B cell (primary cell): ENCODE measurements at regions not wholly inside any gene's neighbourhood (a gene's known extent, or its start where the extent isn't known, plus 50 kb on each side); places are given as distances from the start of the nearest gene placed in this dataset.

Experiments
- ATAC-seq: fragments of 200-7000 bp; cut with Tn5 transposase; one replicate; pipeline ENCODE4 v1.10.0; 2021; ENCODE audit warnings: low read depth, mild to moderate bottlenecking, moderate number of reproducible peaks, moderate library complexity
- CTCF ChIA-PET: fragments of 350-600 bp; sonication (Branson Sonifier 250); formaldehyde crosslinking; loops from one replicate; lab custom pipeline; 2021; ENCODE audit warnings: antibody characterized with exemption, inconsistent platforms; lab: Charles Lee
- POLR2A ChIA-PET: fragments of 350-600 bp; sonication (Branson Sonifier 250); formaldehyde crosslinking; loops from one replicate; lab custom pipeline; 2021; ENCODE audit warnings: antibody characterized with exemption; lab: Charles Lee
- DNase-seq: peaks from one replicate; pipeline ENCODE4 v3.0.0; 2013
- H2AFZ ChIP-seq: 2 replicates; pipeline ENCODE4 v1.6.1; 2012; ENCODE audit warnings: mild to moderate bottlenecking, low read depth, low read length; ENCODE audit not compliant: insufficient read depth, poor library complexity, severe bottlenecking
- H3K27ac ChIP-seq, 2 donors: 1 replicate in 1 of 2; 2 replicates in 1 of 2; pipeline ENCODE4 v1.5.1; 2012 to 2013; ENCODE audit warnings: low read length in 2 of 2, mild to moderate bottlenecking in 2 of 2, moderate library complexity in 1 of 2
- H3K27me3 ChIP-seq, 4 experiments: fragments of 200-600 bp in 1 of 4; sonication (generic) in 1 of 4; replicated peaks in 1 of 4; 1 replicate in 2 of 4; 2 replicates in 2 of 4; pipeline versions ENCODE4 v1.6.1 to v1.7.0; 2013 to 2016; ENCODE audit warnings: low read length in 3 of 4, mild to moderate bottlenecking in 2 of 4, mixed read lengths in 1 of 4, moderate library complexity in 1 of 4; ENCODE audit not compliant: insufficient read depth in 4 of 4, control insufficient read depth in 3 of 4; ENCODE audit errors: control extremely low read depth in 1 of 4
- H3K36me3 ChIP-seq, 2 experiments: replicated peaks in 1 of 2; 1 replicate in 1 of 2; 2 replicates in 1 of 2; pipeline versions ENCODE4 v1.6.1 to v1.7.1; 2013; ENCODE audit warnings: low read length in 1 of 2; ENCODE audit not compliant: insufficient read depth in 2 of 2, control insufficient read depth in 1 of 2; ENCODE audit errors: control extremely low read depth in 1 of 2, extremely low read depth in 1 of 2
- H3K4me1 ChIP-seq, 2 donors: fragments of 200-600 bp in 1 of 2; sonication (generic) in 1 of 2; 1 replicate in 1 of 2; 2 replicates in 1 of 2; pipeline versions ENCODE4 v1.5.1 to v1.6.1; 2013 to 2017; ENCODE audit warnings: low read length in 2 of 2; ENCODE audit not compliant: control insufficient read depth in 2 of 2, insufficient read depth in 2 of 2
- H3K4me2 ChIP-seq: replicated peaks from 2 replicates; pipeline ENCODE3; 2012; ENCODE audit warnings: mild to moderate bottlenecking, low read depth, low read length; ENCODE audit not compliant: poor library complexity, severe bottlenecking
- H3K4me3 ChIP-seq, 5 experiments: fragments of 200-600 bp in 1 of 5; sonication (generic) in 1 of 5; 1 replicate in 3 of 5; 2 replicates in 2 of 5; pipeline versions ENCODE4 v1.5.1 to v1.7.0; 2011 to 2016; ENCODE audit warnings: low read length in 4 of 5, mild to moderate bottlenecking in 4 of 5, low read depth in 2 of 5, control low read depth in 1 of 5, moderate library complexity in 1 of 5; ENCODE audit not compliant: insufficient read depth in 1 of 5; ENCODE audit errors: control extremely low read depth in 1 of 5, extremely low read depth in 1 of 5
- H3K79me2 ChIP-seq: fragments of 200-600 bp; sonication (generic); one replicate; pipeline ENCODE4 v1.6.0; 2016; ENCODE audit warnings: low read length; ENCODE audit not compliant: control insufficient read depth, insufficient read depth
- H3K9ac ChIP-seq: fragments of 200-600 bp; sonication (generic); 2 replicates; pipeline ENCODE4 v1.6.1; 2017; ENCODE audit warnings: mild to moderate bottlenecking, low read length, moderate library complexity
- H3K9me3 ChIP-seq, 3 donors: one replicate each; pipeline versions ENCODE4 v1.6.1 to v1.7.1; 2013; ENCODE audit warnings: low read length in 2 of 3; ENCODE audit not compliant: control insufficient read depth in 2 of 3, insufficient read depth in 1 of 3; ENCODE audit errors: control extremely low read depth in 1 of 3
- H4K20me1 ChIP-seq: 2 replicates; pipeline ENCODE4 v1.6.0; 2012; ENCODE audit warnings: mild to moderate bottlenecking, low read length; ENCODE audit not compliant: insufficient read depth, control insufficient read depth, poor library complexity, severe bottlenecking
- H3K27ac Mint-ChIP-seq: one replicate; pipeline ENCODE4 v1.8.0; 2021; ENCODE audit warnings: mixed read lengths
- H3K27me3 Mint-ChIP-seq: one replicate; pipeline ENCODE4 v1.8.0; 2021; ENCODE audit warnings: mixed read lengths
- H3K4me1 Mint-ChIP-seq: one replicate; pipeline ENCODE4 v1.8.0; 2021; ENCODE audit warnings: mixed read lengths
- H3K4me3 Mint-ChIP-seq: one replicate; pipeline ENCODE4 v1.8.0; 2021; ENCODE audit warnings: mixed read lengths
- H3K9me3 Mint-ChIP-seq: one replicate; pipeline ENCODE4 v1.8.0; 2022; ENCODE audit warnings: mixed read lengths; ENCODE audit not compliant: insufficient read depth
- CTCF ChIP-seq: fragments of 200-600 bp; IDR thresholded peaks from one replicate; pipeline ENCODE4 v1.8.0; 2022; ENCODE audit warnings: antibody characterized with exemption, mild to moderate bottlenecking
- EZH2 ChIP-seq: IDR thresholded peaks from 2 replicates; pipeline ENCODE4 v1.6.1; 2012; ENCODE audit warnings: borderline replicate concordance, low read depth, mild to moderate bottlenecking, moderate library complexity, low read length; ENCODE audit not compliant: insufficient read depth, poor library complexity, severe bottlenecking
- WGBS: methylation state at CpG from one replicate; pipeline ENCODE4 v1.1.5; 2013; ENCODE audit warnings: missing lambda C conversion rate; ENCODE audit not compliant: insufficient coverage; 5-methylcytosine and 5-hydroxymethylcytosine counted together
- intact Hi-C: fragments of 100-400 bp; cut with micrococcal nuclease; formaldehyde crosslinking; loops from one replicate; pipeline ENCODE4 v1.10.0; 2022

- Histone ChIP-seq H3K9ac (no peak overlapping the region), H3K4me2 (no peak overlapping the region), H3K27ac (no peak overlapping the region), H3K27me3 (peaks cover 0 to 3% (median 0%) of the 10 kb centered on the region in 4 experiments), H2AFZ (no peak overlapping the region), H3K79me2 (no peaks in the 10 kb centered on the region), H3K4me1 (no peaks in the 10 kb centered on the region), H3K4me3 (no peak overlapping the region), H3K9me3 (no peaks in the 10 kb centered on the region), H4K20me1 (no peaks in the 10 kb centered on the region), H3K36me3 (no peaks in the 10 kb centered on the region)
- H3K27ac Mint-ChIP-seq, result no peak overlapping the region
- no peaks in the 10 kb centered on the region for H3K4me1 Mint-ChIP-seq
- 81% methylated on average over 2 of the region's 2 CpGs for WGBS
- intact Hi-C loops, result no loop called here
- TF ChIP-seq CTCF (no peak), EZH2 (no peak)
- no peak for ATAC-seq
- POLR2A ChIA-PET, result no interaction called here
- H3K9me3 Mint-ChIP-seq, result no peaks in the 10 kb centered on the region
- no peak overlapping the region for H3K4me3 Mint-ChIP-seq
- CTCF ChIA-PET, result no interaction called here
- DNase-seq, result no peak
- H3K27me3 Mint-ChIP-seq, result peaks cover 33% of the 10 kb centered on the region
These were observed 74.6 kb downstream of the ZNF648 start for GRCh38 chr1:181986907-181987305.

- intact Hi-C loops, result no loop called here
- Histone ChIP-seq H3K9me3 (no peaks in the 10 kb centered on the region), H3K4me1 (no peaks in the 10 kb centered on the region), H3K36me3 (no peaks in the 10 kb centered on the region), H3K4me2 (no peak overlapping the region), H4K20me1 (no peaks in the 10 kb centered on the region), H2AFZ (no peak overlapping the region), H3K4me3 (no peak overlapping the region), H3K9ac (no peak overlapping the region), H3K27ac (no peak overlapping the region), H3K79me2 (no peaks in the 10 kb centered on the region), H3K27me3 (peaks cover 0 to 3% (median 0%) of the 10 kb centered on the region in 4 experiments)
- Mint-ChIP-seq H3K27ac (no peak overlapping the region), H3K4me3 (no peak overlapping the region), H3K4me1 (no peaks in the 10 kb centered on the region), H3K27me3 (peaks cover 33% of the 10 kb centered on the region), H3K9me3 (no peaks in the 10 kb centered on the region)
- TF ChIP-seq CTCF (no peak), EZH2 (no peak)
- POLR2A ChIA-PET, result no interaction called here
- no peak for ATAC-seq
- CTCF ChIA-PET, result no interaction called here
- whole genome bisulfite sequencing, result 72% methylated on average over 4 of the region's 6 CpGs
- DNase-seq, result no peak
These were observed 75.3 kb downstream of the ZNF648 start for GRCh38 chr1:181985936-181986906.
